ENCODE measurements at regions not wholly inside any gene's neighbourhood (a gene's known extent, or its start where the extent isn't known, plus 50 kb on each side); places are given as distances from the start of the nearest gene placed in this dataset.

DNA sequence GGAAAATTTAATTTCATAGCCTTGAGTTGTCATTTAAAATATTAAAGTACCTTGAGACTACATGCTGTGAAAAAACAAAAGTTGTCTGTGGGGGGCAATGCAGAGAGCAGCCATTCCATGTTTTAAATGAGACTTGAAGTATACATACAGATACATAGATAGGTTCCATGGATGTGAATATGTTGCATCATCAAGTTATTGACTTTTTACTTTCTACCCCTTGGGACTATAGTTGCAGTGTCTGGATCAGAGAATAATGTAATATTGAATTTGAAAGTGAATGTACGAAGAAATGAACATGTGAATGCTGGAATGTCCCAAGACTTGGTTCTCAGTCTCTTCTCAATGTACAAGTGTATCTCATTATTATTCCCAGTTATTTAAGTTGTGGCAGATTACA is 751.0 kb downstream of the MRPL39 start:
- no peak for DNase-seq

DNA sequence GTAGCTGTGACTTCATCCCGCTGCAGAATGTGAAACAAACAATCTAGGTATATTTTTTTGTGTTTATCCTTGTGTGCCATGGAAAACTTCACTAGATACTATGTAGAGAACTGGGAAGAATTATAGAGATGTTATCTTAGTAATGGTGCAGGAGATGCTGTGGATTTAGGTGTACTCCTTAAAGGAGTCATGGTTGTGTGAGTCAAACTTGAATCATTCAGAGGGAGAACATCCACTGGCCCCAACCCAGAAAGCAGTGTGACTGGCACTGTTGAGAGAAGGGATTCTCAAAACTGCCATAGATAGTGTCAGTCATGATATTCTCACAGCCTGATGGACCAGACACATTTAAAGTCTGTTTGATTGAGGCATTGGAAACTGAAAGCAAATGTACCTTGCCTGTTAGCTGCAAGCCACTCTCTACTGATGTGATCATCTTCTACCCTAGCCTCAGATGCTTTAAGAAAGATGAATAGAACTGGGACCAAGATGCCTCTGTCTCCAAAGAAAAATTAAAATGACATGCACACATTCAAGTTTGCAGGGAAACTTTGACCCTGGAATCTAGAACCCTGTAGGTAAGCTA is 754.6 kb downstream of the MRPL39 start:
- no peak for DNase-seq

DNA sequence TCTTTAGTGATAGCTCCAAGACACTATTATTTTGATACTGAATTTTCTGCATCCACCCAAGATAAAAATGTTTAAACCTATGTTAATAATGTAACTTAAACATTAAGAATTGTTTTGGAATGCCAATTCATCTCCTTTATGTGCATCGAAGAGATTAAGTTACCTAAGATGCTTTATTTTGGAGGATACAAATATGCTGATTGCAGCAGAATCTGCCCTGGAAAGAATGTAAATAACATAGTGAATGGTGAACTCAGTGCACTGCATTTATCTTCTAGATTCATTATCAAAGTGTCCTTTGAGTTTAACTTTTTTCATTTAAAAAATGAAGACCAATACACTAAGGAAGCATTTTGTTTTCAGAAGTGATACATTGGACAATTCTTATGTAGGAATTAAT is 757.2 kb downstream of the MRPL39 start:
- DNase-seq = no peak

DNA sequence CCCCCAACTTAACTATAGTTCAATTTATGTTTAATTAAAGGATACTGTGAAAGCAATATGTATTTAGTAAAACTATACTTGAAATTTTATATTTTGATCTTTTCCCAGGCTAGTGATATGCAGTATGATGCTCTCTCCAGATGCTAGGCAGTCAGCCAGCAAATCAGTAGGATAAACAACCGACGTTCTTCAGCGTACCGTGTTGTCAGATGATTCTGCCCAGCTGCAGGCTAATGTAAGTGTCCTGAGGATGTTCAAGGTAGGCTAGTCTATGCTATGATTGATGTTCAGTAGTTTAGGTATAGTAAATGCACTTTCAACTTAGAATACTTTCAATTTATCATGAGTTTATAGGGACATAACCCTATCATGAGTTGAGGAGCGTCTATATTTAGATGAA is 762.6 kb downstream of the MRPL39 start:
- no peak for DNase-seq

DNA sequence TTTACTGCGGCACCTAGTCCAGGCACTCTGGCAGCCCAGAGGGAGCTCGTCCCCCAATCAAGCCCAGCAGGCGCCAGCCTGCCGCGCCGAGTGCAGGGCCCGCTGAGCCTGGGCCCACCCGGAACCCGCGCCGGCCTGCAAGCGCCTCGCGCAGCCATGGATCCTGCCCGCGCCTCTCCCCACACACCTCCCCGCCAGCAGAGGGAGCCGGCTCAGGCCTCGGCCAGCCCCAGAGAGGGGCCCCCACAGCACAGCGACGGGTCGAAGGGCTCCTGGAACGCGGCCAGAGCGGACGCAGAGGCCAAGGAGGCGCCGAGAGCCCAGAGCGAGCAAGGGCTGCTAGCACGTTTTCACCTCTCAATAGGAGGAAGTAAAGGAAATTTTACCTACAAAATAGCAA is 767.0 kb downstream of the MRPL39 start:
- no peak for DNase-seq

DNA sequence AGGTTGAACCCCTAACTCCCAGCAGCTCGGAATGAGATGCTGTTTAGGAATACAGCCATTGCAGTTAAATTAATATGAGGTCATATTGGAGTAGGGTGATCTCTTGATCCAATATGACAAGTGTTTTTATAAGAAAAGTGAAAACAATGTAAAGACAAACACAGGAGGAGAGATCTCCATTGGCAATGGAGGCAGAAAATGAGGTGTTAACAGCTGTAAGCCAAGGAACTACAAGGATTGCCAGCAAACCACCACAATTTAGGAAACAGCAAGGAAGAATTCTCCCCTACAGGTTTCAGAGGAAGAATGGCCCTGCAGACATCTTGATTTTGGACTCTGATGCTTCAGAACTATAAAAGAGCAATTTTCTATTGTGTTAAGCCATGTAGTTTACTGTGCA is 774.3 kb downstream of the MRPL39 start:
- DNase-seq = no peak

DNA sequence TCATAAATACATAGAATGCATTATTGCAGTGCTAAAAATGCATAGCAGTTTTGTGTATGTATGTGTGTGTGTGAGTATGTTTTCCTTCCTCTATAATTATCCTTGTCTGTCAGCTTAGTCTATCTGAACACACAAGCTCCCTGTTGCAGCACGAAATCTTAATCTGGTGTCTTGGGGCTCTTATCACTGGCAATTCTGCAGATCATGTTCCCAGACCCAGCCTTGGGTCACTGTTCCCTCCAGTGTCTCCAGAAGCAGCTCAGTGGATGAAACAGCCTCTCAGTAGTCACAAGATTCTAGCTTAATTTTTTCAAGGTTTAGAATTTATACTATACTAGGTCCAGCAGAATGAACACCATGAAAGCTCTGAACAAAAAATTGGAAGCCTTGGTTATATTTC is 777.9 kb downstream of the MRPL39 start:
- no peak for DNase-seq

DNA sequence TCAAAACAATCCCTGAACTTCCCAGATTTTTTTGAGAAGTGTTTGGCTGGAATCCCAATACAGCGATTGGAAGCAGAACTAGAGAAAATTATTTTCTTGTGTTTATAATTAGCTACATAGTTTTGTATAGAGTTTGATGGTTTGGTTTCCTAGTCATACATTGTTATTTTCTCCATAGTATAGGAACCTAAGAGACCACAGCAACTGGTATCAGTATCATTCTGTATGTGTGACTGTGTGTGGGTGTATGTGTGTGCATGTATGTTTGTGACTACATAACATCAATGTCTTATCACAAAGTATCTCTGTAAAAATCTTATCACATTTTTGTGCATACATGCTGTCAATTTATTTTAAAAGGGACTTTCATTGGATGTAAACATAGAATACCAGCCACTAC is 780.5 kb downstream of the MRPL39 start:
- no peak for DNase-seq

DNA sequence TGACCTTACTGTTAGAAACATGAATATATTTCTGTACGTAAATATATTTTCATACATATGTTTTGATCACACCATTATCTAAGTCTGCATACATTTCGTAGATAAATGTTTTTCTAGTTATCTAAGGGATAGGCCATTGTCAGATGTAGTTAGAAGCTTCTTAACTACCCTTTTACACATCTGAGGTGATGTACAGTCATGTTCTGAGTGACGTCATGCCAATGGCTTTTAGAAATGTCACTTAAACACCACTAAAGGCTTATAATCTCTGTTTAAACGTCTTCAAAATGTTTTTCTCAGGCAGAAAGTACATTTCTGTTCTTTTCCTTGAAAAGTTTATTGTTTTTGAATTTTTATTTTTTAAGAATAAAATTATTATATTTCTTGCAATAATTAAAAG is 781.9 kb downstream of the MRPL39 start:
- DNase-seq = no peak

DNA sequence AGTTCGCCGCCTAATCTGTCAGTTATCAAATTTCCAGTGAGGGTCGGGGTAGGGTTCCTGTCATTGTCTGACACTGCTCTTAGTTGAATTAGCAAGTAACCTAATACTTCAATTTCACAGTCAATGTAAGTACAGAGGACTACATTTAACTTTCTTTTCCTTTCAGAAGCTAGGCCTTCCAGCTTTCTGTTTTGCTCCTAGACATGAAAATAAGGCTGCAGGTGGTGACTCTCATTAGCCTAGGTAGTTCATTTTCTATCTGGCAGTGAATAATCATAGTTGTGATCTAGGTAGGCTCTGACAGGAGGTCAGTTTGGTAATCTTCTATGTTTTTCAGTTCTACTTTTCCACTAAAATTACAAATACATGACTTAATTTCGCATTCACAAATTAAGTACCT is 783.1 kb downstream of the MRPL39 start:
- DNase-seq = no peak

DNA sequence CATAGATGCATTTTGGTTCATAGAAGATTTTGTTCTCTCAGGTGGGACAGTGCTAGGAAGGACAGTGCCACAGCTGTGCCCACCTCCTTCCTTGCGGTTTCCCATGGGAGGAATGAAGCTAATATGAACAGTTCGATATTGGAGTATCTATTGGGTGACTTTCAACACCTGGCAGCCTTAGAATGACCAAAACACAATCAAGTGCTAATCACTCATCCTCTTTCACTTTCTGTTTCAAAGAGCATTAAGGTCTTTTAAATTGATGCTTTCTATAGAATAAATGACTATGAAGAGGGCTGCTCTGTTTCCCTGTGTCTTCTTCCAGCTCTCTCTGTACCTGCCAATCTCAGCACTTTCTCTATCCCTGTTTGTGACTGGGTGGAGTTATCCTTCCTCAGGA is 784.0 kb downstream of the MRPL39 start:
- DNase-seq = no peak

DNA sequence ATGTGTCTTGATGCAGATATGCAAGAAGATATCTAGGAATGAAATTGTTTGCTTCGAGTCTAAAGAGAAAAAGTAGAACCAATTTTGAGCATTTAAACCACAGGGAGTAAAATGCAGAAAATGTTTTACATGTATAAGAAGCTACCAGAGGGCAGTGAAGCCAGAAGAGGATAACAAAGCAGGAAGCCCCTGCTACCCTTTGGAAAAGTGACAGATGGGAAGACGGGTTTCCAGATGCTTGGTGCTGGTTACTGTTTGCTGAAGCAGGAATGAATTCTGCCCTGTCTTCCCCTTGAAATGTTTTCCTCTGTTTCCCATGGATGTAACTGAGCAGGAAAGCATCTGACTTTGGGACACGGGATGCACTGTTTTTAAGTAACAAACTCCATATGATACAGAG is 822.2 kb downstream of the MRPL39 start:
- no peak for DNase-seq

DNA sequence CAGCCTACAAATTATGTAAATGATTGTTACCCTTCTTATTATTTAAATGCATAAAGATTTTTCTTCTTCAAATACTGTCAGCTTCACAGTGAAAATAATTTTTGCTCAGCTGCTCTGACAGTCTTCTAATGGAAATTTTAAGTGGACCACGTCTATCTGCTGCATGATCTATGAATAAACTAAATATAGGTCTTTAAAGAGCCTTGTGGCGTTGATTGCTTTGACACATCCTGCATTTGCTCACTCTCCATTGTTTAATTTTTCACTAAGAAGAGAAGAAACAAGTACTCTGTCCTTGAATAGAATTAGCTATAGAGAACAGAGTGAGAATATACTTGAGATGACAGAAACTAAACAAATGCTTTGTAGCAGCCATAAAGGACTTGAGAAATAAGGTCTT is 826.1 kb downstream of the MRPL39 start:
- no peak for DNase-seq

DNA sequence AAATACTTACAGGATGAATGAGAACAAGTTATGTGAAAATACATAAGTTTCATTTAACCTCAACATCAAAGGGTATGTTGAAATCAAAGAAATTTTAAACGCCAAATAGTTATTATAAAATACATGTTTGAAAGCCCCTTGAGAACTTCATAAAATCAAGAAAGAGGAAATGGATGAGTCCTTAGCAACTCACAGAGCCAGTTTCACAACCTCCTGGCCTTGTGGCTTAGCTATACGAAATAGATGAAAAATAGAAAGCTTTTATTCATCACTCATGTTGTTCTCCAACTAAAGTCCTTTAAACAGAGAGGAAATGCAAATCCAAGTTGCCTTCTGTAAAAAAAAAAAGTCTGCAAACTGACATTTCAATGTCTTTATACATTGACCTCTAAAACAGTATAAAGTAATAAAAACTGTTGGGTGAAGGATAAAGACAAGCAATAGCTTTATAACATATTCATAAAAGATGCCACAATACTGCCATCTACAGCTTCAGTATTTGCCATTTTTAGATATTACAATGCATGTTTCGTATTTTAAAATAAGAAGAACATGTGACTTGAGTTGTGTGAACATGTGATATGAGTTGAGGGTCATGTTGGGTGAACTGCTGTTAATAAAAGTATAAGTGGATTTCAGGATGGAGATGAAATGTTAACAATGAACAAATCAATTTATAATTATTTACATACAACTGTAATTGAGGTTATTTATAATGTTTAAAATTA is 847.8 kb downstream of the MRPL39 start:
- DNase-seq = no peak

DNA sequence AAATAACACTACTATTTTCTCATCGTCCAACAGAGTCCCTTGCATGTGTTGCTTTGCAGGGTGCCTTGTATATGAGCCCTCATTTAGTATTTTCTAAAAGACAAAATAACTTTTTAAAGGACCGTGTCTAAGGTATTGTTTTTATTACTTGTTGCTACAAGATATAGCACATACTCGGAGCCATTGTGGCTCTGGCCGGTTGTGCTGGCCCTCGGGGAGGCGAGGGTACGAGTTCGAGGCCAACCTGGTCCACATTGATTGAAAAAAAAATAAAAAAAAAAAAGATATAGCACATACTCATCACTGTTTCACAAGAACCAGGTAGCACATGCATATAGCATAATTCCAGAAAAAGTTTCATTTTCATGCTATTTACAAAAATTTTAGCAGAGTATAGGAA is 869.2 kb downstream of the MRPL39 start:
- DNase-seq = no peak

DNA sequence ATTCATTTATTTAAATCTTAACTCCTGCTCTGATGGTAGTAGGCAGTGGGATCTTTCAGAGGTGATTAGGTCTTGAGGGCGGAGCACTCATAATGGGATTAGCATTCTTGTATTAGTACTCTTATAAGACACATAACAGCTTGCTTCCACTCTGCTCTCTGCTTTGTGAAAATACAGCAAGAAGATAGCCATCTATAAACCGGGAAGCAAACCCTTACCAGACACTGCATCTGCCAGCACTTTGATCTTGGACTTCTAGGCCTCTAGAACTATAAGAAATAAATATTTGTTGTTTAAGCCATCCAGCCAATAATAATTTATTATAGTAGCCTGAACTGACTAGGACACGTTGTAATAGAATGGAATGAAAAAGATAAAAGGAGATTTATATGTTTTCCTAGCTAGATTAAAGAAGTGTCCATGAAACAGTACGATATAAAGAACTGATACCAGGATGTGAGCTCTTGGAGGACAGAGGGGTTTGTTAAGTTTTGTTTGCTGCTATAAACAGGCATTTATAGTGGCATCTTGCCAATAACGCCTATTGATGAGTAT is 869.9 kb downstream of the MRPL39 start:
- no peak for DNase-seq

DNA sequence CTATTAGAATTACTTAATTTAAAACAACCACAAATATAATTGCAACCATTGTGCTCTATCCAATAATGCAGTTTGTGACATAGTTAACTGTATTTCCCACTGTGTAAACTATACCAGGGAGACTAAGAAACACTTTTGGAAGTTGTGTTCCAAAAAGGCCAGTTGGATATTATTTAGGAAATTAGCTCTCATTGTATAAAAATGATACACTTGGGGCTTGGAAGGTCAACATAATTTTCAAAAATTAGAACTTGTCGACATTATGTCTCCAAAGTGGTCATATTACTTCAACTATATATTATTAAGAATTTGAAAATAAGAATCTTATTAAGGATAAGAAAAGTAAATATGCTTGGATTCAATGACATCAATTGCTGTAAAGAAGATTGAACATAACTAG is 876.6 kb downstream of the MRPL39 start:
- DNase-seq = no peak

DNA sequence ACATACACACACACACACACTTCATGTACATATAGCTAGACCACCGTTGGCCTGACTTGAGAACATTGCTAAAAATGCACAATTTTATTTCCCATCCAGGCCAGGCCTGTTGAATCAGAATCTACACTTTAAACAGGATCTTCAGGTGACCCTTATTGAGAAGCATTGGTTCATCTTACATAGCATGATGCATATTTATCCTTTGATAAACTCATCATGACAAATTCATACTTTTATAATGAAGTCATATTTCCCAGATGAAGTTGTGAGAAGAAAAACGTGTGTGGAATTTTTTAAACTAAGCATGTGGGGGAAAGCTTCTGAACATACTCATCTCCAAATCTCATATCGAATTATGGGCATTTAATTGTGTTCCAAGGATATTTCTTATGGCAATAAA is 877.7 kb downstream of the MRPL39 start:
- no peak for DNase-seq

DNA sequence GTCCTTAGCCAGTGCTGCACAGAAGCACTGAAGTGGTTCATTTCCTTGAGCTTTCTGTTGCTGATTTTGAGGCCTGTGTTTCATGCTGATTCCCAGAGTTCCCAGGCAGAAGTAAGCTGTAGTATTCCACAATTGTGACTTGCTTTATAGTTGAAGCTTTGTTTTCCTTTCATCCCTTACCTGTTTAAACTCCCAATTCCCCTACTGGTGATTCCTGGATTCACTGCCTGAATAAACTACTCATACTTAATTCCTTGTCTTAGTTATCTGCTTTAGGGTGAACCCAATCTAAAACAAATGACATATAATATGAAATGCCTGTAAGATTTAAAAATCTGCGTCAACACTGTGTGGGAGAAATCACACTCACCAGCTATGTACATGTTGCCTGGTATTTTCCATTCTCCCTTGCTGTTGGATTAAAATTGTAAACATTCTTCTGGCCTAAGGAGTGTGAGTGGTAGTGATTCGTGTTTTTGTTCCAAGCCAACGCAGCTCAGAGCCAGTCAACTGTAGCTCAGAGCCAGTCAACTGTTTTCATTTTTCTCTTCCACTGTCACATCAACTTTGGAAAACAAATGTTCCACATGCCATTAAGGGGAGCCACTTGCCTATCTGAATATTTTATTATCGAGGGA is 879.4 kb downstream of the MRPL39 start:
- DNase-seq = no peak

DNA sequence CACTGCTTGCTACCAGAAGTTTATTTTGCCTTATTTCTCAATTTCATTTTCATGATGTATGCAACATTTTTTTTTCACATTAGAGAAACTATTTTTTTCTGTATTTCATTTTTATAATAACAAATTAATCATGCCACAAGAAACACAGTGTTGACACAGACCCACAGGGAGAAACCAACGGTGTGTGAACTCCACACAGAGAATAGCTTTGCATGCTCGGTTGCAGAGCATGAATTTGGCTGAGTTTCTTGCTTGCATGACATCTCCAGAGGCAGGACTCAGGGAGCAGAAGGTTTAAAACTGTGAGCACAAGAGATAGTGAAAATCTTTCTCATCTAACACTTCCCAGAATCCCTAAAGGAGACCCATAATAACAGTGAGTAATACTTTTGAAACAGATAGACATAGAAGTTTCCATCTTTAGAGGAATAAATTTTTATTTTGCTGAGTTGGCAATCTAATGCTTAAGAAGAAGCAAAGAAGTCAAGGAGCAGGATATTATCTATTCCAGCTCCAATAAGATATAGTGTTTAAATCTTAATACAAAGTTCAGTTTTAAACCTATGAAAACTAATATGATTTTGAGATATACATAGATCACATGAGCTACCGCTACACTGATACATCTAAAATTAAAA is 890.9 kb downstream of the MRPL39 start:
- DNase-seq = no peak

DNA sequence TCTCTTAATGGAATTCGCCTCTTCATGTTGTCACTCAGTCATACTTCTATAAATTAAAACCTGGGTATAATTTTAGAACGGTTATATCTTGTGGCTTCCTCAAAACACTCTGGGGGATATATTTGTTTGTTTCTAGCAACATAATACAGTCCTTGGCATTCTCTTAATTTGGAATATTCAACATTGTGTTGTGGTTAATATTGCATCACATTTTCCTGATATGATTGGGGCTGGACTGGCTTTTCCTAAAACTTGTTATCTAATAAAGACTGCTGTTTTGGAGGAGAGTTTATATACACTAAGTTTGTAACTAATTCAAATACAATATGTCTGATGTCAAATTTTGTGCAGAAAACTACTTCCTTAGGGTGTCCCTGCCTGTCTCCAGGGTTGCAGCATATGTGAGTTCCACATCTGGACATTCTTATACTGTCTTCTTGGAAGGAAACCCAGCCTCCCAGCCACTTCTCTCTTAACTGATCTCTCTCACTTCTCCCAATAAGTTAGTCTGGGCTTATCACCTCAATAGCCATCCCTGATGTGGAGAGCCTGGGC is 892.6 kb downstream of the MRPL39 start:
- no peak for DNase-seq

DNA sequence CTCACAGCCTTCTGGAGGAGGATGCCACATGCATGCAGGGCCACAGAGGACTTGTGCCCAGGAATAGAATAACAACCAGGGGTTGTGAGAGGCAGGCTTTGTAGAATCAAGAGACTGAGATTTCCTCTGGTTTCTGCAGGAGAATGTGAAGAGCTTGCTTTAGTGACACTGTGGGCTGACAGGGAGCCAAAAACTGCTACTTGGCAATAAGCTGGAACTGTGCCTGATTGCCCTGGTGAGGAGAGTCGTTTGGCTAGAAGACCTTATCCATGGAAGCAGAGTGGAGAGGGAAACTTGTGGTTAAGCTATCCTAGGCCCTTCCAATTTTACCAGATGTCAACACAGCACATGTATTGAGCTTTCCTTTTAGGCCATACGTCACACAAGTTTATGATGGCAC is 902.1 kb downstream of the MRPL39 start:
- no peak for DNase-seq

DNA sequence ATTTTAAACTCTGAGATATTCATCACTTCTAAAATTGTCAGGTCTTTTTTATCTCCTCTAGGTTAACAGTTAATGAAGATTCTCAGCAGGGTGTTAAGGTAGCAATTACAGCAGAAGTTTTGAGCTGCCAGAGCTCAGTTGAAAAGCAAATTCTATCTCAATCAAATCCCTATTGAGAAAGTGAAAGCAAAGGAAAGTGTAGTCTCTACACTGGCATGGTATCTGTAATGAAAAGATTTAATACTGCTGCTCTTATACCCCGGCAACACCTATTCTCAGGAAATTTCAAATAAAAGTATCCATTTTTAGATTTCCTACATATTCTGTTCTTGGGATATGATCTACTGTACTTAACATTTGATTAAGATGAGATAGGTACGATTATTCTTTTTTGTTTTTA is 913.5 kb downstream of the MRPL39 start:
- DNase-seq = no peak

DNA sequence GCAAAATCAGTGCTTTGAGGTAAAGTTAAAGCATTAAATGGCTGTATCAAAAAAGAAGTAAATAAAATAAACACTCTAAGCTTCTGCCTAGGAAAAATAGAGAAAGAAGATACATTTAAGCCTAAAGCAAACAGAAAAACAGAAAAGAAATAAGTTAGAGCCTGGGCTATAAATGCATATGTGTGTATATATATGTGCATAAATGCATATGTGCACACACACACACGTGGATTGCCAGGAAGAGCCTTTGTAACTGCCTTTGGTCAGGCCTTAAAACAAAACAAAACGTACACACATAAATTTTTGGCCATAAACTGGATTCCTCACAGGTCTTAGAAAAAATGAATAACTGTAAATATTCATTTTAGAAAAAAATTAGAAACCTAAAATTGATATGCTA is 925.8 kb downstream of the MRPL39 start:
- no peak for DNase-seq

Measured in 8988T (cell line).